ENCODE measurements at regions not wholly inside any gene's neighbourhood (a gene's known extent, or its start where the extent isn't known, plus 50 kb on each side); places are given as distances from the start of the nearest gene placed in this dataset.

- Histone ChIP-seq H3K27me3 (ENCODE audit: control insufficient read depth in 2 of 2, insufficient read depth in 2 of 2, low read length in 2 of 2) (peaks cover 2 to 3% of the 10 kb centered on the region in 2 experiments), H3K4me2 (ENCODE audit: insufficient read depth, low read length) (no peak overlapping the region), H3K4me1 (ENCODE audit: control insufficient read depth, extremely low read depth, insufficient read depth, low read length) (peaks cover 3% of the 10 kb centered on the region), H3K79me2 (ENCODE audit: control insufficient read depth, insufficient read depth, low read length) (no peaks in the 10 kb centered on the region), H3K27ac (ENCODE audit: insufficient read depth, low read depth, low read length) (no peak overlapping the region), H3K9ac (replicated peaks; ENCODE audit: extremely low read depth, insufficient read depth, low read length) (no peak overlapping the region), H3K9me3 (replicated peaks; ENCODE audit: control insufficient read depth, insufficient read depth, low read length) (no peaks in the 10 kb centered on the region), H3K4me3 (replicated peaks in 1 of 3; ENCODE audit: insufficient read depth in 1 of 3, low read depth in 1 of 3, low read length in 3 of 3) (no peak overlapping the region), H2AFZ (ENCODE audit: low read depth, low read length) (no peak overlapping the region), H3K36me3 (ENCODE audit: control insufficient read depth in 2 of 2, extremely low read depth in 1 of 2, insufficient read depth in 2 of 2, low read length in 2 of 2) (no peaks in the 10 kb centered on the region), H4K20me1 (replicated peaks; ENCODE audit: control insufficient read depth, extremely low read depth, insufficient read depth, low read length) (no peaks in the 10 kb centered on the region), H3K9me1 (replicated peaks; ENCODE audit: control insufficient read depth, extremely low read depth, insufficient read depth, low read length) (no peaks in the 10 kb centered on the region)
- intact Hi-C loops (cut with micrococcal nuclease), result no loop called here
- no TSS peak for BruUV-seq (replicated peaks)
- POLR2A ChIA-PET, result no interaction called here
- FAIRE-seq (no peak), DNase-seq (ENCODE audit: low read depth, low spot score) (no peak)
- CTCF ChIA-PET, result no interaction called here
- dilution Hi-C loops (cut with MboI; ENCODE audit: extremely low pct_ligation_motif_present, low sequenced_read_pairs), result no loop called here
- TF ChIP-seq MAX (IDR thresholded peaks at IDR 0.05; ENCODE audit: insufficient read depth, insufficient read length) (no peak), JUN (IDR thresholded peaks at IDR 0.05; ENCODE audit: borderline replicate concordance, insufficient read depth, insufficient read length, low read depth) (no peak), FOS (IDR thresholded peaks at IDR 0.05; ENCODE audit: borderline replicate concordance, insufficient read depth, low read length) (no peak), GATA2 (IDR thresholded peaks at IDR 0.05; ENCODE audit: insufficient read depth, insufficient read length, low read depth, low read length) (no peak), EZH2 (IDR thresholded peaks at IDR 0.05; ENCODE audit: borderline replicate concordance, low read depth, low read length, severe bottlenecking) (no peak), MYC (IDR thresholded peaks at IDR 0.05; ENCODE audit: low read depth, low read length) (no peak), CTCF (IDR thresholded peaks at IDR 0.05; ENCODE audit: extremely low read depth in 1 of 2, insufficient read depth in 1 of 2, low read depth in 1 of 2, low read length in 2 of 2) (no peak), POLR2AphosphoS5 (IDR thresholded peaks at IDR 0.05; ENCODE audit: insufficient read depth, low read depth, low read length) (no peak), POLR2A (IDR thresholded peaks at IDR 0.05; ENCODE audit: low read depth, low read length) (no peak)
Measured at GRCh38 chr7:27395626-27396025, 153.0 kb downstream of the EVX1 start.
